ENCODE measurements at regions not wholly inside any gene's neighbourhood (a gene's known extent, or its start where the extent isn't known, plus 50 kb on each side); places are given as distances from the start of the nearest gene placed in this dataset.

GRCh38 chr17:27082775-27083154 lies 211.1 kb upstream of the WSB1 start:
- TF ChIP-seq EZH2 (IDR thresholded peaks at IDR 0.05) (no peak), EZH2phosphoT487 (IDR thresholded peaks at IDR 0.05) (no peak)

All from neural progenitor cell (in vitro differentiated cells).